A549 (cell line): ENCODE measurements at regions not wholly inside any gene's neighbourhood (a gene's known extent, or its start where the extent isn't known, plus 50 kb on each side); places are given as distances from the start of the nearest gene placed in this dataset.

Experiments
- ATAC-seq, 2 experiments: fragments of 200-7000 bp in 1 of 2; fragments of >200 bp in 1 of 2; cut with Nextera tagmentation in 1 of 2; cut with Tn5 transposase in 1 of 2; 3 replicates each; pipeline versions ENCODE4 v1.8.0 to v1.9.1; 2018 to 2020; ENCODE audit warnings: mild to moderate bottlenecking in 1 of 2, moderate library complexity in 1 of 2
- CTCF ChIA-PET: fragments of 300-600 bp; sonication (Branson Sonifier 250); formaldehyde crosslinking; extraction: SDS; loops from one replicate; lab custom pipeline; 2021; ENCODE audit warnings: antibody characterized with exemption, inconsistent platforms; lab: Yijun Ruan, JAX
- POLR2A ChIA-PET: fragments of 350-600 bp; formaldehyde crosslinking; extraction: SDS; loops from one replicate; lab custom pipeline; 2021; ENCODE audit warnings: antibody characterized with exemption, inconsistent platforms; lab: Yijun Ruan, JAX
- DNase-seq, 2 experiments: peaks; one replicate each; pipeline versions ENCODE4 v3.0.0 to v3.0.0-alpha.2; 2011 to 2016; ENCODE audit warnings: low read depth in 1 of 2, low spot score in 1 of 2
- FAIRE-seq: peaks from 2 replicates; lab custom pipeline; 2011; peaks lifted over from hg19 to GRCh38; lab: Jason Lieb, UNC
- H3K27ac ChIP-seq, 2 experiments: fragments of >200 bp; sonication (Bioruptor Twin); formaldehyde crosslinking; 3 replicates each; pipeline ENCODE4 v1.5.1; 2016 to 2017
- H3K4me1 ChIP-seq: fragments of >200 bp; sonication (Bioruptor Twin); formaldehyde crosslinking; 3 replicates; pipeline ENCODE4 v1.6.1; 2016
- H3K4me2 ChIP-seq: fragments of >200 bp; sonication (Bioruptor Twin); formaldehyde crosslinking; 3 replicates; pipeline ENCODE4 v1.6.1; 2016
- H3K4me3 ChIP-seq: fragments of >200 bp; sonication (Bioruptor Twin); formaldehyde crosslinking; 3 replicates; pipeline ENCODE4 v1.5.1; 2016
- H3K9me3 ChIP-seq: fragments of >200 bp; sonication (Bioruptor Twin); formaldehyde crosslinking; 3 replicates; pipeline ENCODE4 v1.6.1; 2016
- ATOH8 ChIP-seq: fragments of 250-450 bp; sonication (Bioruptor Pico); IDR thresholded peaks from 2 replicates; pipeline ENCODE4 v1.5.0; 2020; ENCODE audit warnings: low read depth, mild to moderate bottlenecking, moderate library complexity
- BCL3 ChIP-seq: fragments of >200 bp; sonication (Bioruptor Twin); formaldehyde crosslinking; IDR thresholded peaks from 3 replicates; pipeline ENCODE4 v1.6.1; 2016
- E2F6 ChIP-seq: IDR thresholded peaks from 2 replicates; pipeline ENCODE4 v1.6.1; 2012; ENCODE audit warnings: low read depth, borderline replicate concordance
- EHF ChIP-seq: fragments of 250-450 bp; sonication (Bioruptor Pico); IDR thresholded peaks from 2 replicates; pipeline ENCODE4 v1.5.0; 2020; ENCODE audit warnings: mild to moderate bottlenecking
- EHMT2 ChIP-seq: fragments of 200-600 bp; sonication (generic); IDR thresholded peaks from 2 replicates; pipeline ENCODE4 v1.6.1; 2016; ENCODE audit warnings: antibody characterized with exemption, low read depth, mild to moderate bottlenecking, moderate library complexity
- ELK1 ChIP-seq: fragments of 150-350 bp; IDR thresholded peaks from 2 replicates; pipeline ENCODE4 v1.6.1; 2014; ENCODE audit warnings: low read depth, mild to moderate bottlenecking, low read length
- ESRRA ChIP-seq: fragments of 150-350 bp; IDR thresholded peaks from 2 replicates; pipeline ENCODE4 v1.6.1; 2014; ENCODE audit warnings: mild to moderate bottlenecking, low read length, borderline replicate concordance
- FOSB ChIP-seq: fragments of 250-450 bp; sonication (Bioruptor Pico); IDR thresholded peaks from 2 replicates; pipeline ENCODE4 v1.5.0; 2020; ENCODE audit warnings: mild to moderate bottlenecking, moderate library complexity
- FOSL2 ChIP-seq, 2 experiments: fragments of 450-650 bp in 1 of 2; fragments of >200 bp in 1 of 2; sonication (Bioruptor Twin) in 1 of 2; formaldehyde crosslinking; IDR thresholded peaks; 2 replicates each; pipeline versions ENCODE4 v1.5.0 to v1.6.1; 2016 to 2020; ENCODE audit warnings: mild to moderate bottlenecking in 1 of 2, moderate library complexity in 1 of 2
- FOXS1 ChIP-seq: fragments of 250-450 bp; sonication (Bioruptor Pico); IDR thresholded peaks from 2 replicates; pipeline ENCODE4 v1.5.0; 2020; ENCODE audit warnings: mild to moderate bottlenecking, moderate library complexity
- HDAC2 ChIP-seq: fragments of 200-600 bp; sonication (generic); IDR thresholded peaks from 2 replicates; pipeline ENCODE4 v1.6.1; 2016
- HES2 ChIP-seq: fragments of >200 bp; sonication (Bioruptor Twin); formaldehyde crosslinking; IDR thresholded peaks from 2 replicates; pipeline ENCODE4 v1.6.1; 2016
- HOXB5 ChIP-seq: fragments of 250-450 bp; sonication (Bioruptor Pico); IDR thresholded peaks from 2 replicates; pipeline ENCODE4 v1.5.0; 2020; ENCODE audit warnings: mild to moderate bottlenecking, moderate library complexity
- KDM1A ChIP-seq: fragments of 200-600 bp; sonication (generic); IDR thresholded peaks from 2 replicates; pipeline ENCODE4 v1.6.1; 2016; ENCODE audit warnings: low read depth, mild to moderate bottlenecking
- KDM5A ChIP-seq: fragments of 200-600 bp; sonication (generic); IDR thresholded peaks from 2 replicates; pipeline ENCODE4 v1.6.1; 2016; ENCODE audit warnings: antibody characterized with exemption, mild to moderate bottlenecking
- MAFK ChIP-seq: fragments of 450-650 bp; IDR thresholded peaks from 2 replicates; pipeline ENCODE4 v1.6.1; 2014; ENCODE audit not compliant: partially characterized antibody
- MAZ ChIP-seq: fragments of 150-350 bp; IDR thresholded peaks from 2 replicates; pipeline ENCODE4 v1.6.1; 2014; ENCODE audit warnings: antibody characterized with exemption, low read depth, low read length, borderline replicate concordance
- MYC ChIP-seq: IDR thresholded peaks from 2 replicates; pipeline ENCODE4 v1.6.1; 2012; ENCODE audit warnings: mild to moderate bottlenecking, inconsistent platforms, low read length, improper control_type of control experiment, borderline replicate concordance
- NPAS2 ChIP-seq: fragments of 250-450 bp; sonication (Bioruptor Pico); IDR thresholded peaks from 2 replicates; pipeline ENCODE4 v1.8.0; 2022; ENCODE audit warnings: mild to moderate bottlenecking, moderate library complexity, borderline replicate concordance
- PBX3 ChIP-seq: IDR thresholded peaks from 2 replicates; pipeline ENCODE4 v1.6.1; 2012
- POLR2A ChIP-seq: IDR thresholded peaks from 2 replicates; pipeline ENCODE4 v1.6.1; 2012; ENCODE audit warnings: mild to moderate bottlenecking, low read length
- RCOR1 ChIP-seq: fragments of 150-350 bp; IDR thresholded peaks from 2 replicates; pipeline ENCODE4 v1.6.1; 2014; ENCODE audit warnings: antibody characterized with exemption, low read length, low read depth
- REST ChIP-seq: fragments of 200-600 bp; sonication (generic); IDR thresholded peaks from 2 replicates; pipeline ENCODE4 v1.6.1; 2016; ENCODE audit warnings: antibody characterized with exemption, mild to moderate bottlenecking, moderate library complexity
- RNF2 ChIP-seq: fragments of 200-600 bp; sonication (generic); IDR thresholded peaks from 2 replicates; pipeline ENCODE4 v1.6.1; 2016; ENCODE audit warnings: low read depth, mild to moderate bottlenecking, antibody characterized with exemption, moderate library complexity, borderline replicate concordance
- SREBF2 ChIP-seq: fragments of 450-650 bp; IDR thresholded peaks from 2 replicates; pipeline ENCODE4 v1.6.1; 2014; ENCODE audit warnings: mild to moderate bottlenecking, moderate library complexity
- ZFP36 ChIP-seq: fragments of 450-650 bp; IDR thresholded peaks from 2 replicates; pipeline ENCODE4 v1.6.1; 2014; ENCODE audit warnings: borderline replicate concordance; ENCODE audit not compliant: partially characterized antibody
- ZNF302 ChIP-seq: fragments of 250-450 bp; sonication (Bioruptor Pico); IDR thresholded peaks from 2 replicates; pipeline ENCODE4 v1.9.0; 2021; ENCODE audit warnings: inconsistent platforms, mild to moderate bottlenecking, moderate library complexity
- WGBS: methylation state at CpG from one replicate; pipeline ENCODE4 v1.1.6; 2017; ENCODE audit errors: missing lambda C conversion rate; 5-methylcytosine and 5-hydroxymethylcytosine counted together

- CTCF ChIA-PET, result no interaction called here
- no peak for DNase-seq
- no peak overlapping the region for H3K27ac ChIP-seq
- no peak overlapping the region for H3K4me3 ChIP-seq
- H3K4me1 ChIP-seq, result peaks cover 22% of the 10 kb centered on the region
- TF ChIP-seq ESRRA (no peak), E2F6 (no peak), SREBF2 (no peak), ELK1 (no peak), PBX3 (no peak), KDM5A (no peak), RNF2 (no peak), RCOR1 (no peak), HES2 (no peak), ZFP36 (no peak), MYC (no peak), ZNF302 (CRISPR knock-in tag) (no peak), FOXS1 (CRISPR knock-in tag) (no peak), NPAS2 (no peak), FOSB (no peak)
- TF ChIP-seq, all 56 proteins: peak for 0
- POLR2A ChIA-PET, result no interaction called here
- ATAC-seq (no peak), FAIRE-seq (no peak)
- H3K9me3 ChIP-seq, result 0 out of 3 replicates have a peak, but pooled peaks cover 6% of the 10 kb centered on the region
- no peak overlapping the region for H3K4me2 ChIP-seq
- 54% methylated on average over 5 of the region's 6 CpGs for WGBS
Measured at GRCh38 chr11:131002145-131002544, 85.9 kb upstream of the SNX19 start.

GRCh38 chr11:131005829-131006228 is 89.5 kb upstream of the SNX19 start:
- ATAC-seq, result no peak
- ChIA-PET POLR2A (no interaction called here), CTCF (interaction anchor here (1.7 kb wide), 1 partner anchor 90 kb away, joined by 4 read pairs; the partner anchor contains the start of gene SNX19)
- Histone ChIP-seq H3K4me3 (no peak overlapping the region), H3K9me3 (peaks cover 11% of the 10 kb centered on the region; the same call in 1 of the 3 replicates), H3K4me2 (no peak overlapping the region), H3K27ac (no peak overlapping the region), H3K4me1 (peaks cover 10% of the 10 kb centered on the region)
- no peak for FAIRE-seq
- 91% methylated on average over 3 of the region's 3 CpGs for WGBS
- DNase-seq, result no peak
- no peak for TF ChIP-seq HOXB5
- TF ChIP-seq EHMT2, result no peak
- TF ChIP-seq POLR2A, result no peak
- no peak for TF ChIP-seq KDM1A
- TF ChIP-seq HDAC2, result no peak
- no peak for TF ChIP-seq FOSL2 (IDR thresholded peaks at IDR 0.05)
- no peak for TF ChIP-seq FOSL2 (CRISPR knock-in tag; IDR thresholded peaks at IDR 0.05)
- no peak for TF ChIP-seq ATOH8 (CRISPR knock-in tag)
- TF ChIP-seq EHF (CRISPR knock-in tag), result no peak
- no peak for TF ChIP-seq ELK1
- TF ChIP-seq KDM5A, result no peak
- no peak for TF ChIP-seq REST
- TF ChIP-seq MAZ, result no peak
- TF ChIP-seq RCOR1, result no peak
- no peak for TF ChIP-seq ZNF302 (CRISPR knock-in tag)
- TF ChIP-seq FOXS1 (CRISPR knock-in tag), result no peak
- no peak for TF ChIP-seq ZFP36
- TF ChIP-seq BCL3, result no peak
- no peak for TF ChIP-seq MAFK
